Neural cell (in vitro differentiated cells): ENCODE measurements at regions not wholly inside any gene's neighbourhood (a gene's known extent, or its start where the extent isn't known, plus 50 kb on each side); places are given as distances from the start of the nearest gene placed in this dataset.

ENCODE experiments used
- H2AFZ ChIP-seq: fragments of 200-600, 300-800 bp; sonication (generic), shearing (Covaris generic); 2 replicates; pipeline ENCODE4 v1.6.0; 2014; ENCODE audit warnings: low read depth, mild to moderate bottlenecking, antibody characterized with exemption, low read length, moderate library complexity
- H3F3A ChIP-seq: fragments of 200-600 bp; shearing (Covaris generic); 2 replicates; pipeline ENCODE4 v1.6.1; 2016; ENCODE audit warnings: mild to moderate bottlenecking, moderate library complexity, mixed read lengths, antibody characterized with exemption, low read length; ENCODE audit not compliant: insufficient read depth, poor library complexity, severe bottlenecking
- H3K27ac ChIP-seq: fragments of 200-600, 300-800 bp; sonication (generic), shearing (Covaris generic); 2 replicates; pipeline ENCODE4 v1.5.1; 2014; ENCODE audit warnings: mild to moderate bottlenecking, low read length, moderate library complexity
- H3K27me3 ChIP-seq: fragments of 300-800, 200-600 bp; sonication (generic), shearing (Covaris generic); 2 replicates; pipeline ENCODE4 v1.6.0; 2014; ENCODE audit warnings: mild to moderate bottlenecking, low read depth, low read length, moderate library complexity; ENCODE audit not compliant: insufficient read depth
- H3K36me3 ChIP-seq: fragments of 300-800, 200-600 bp; sonication (generic), shearing (Covaris generic); 2 replicates; pipeline ENCODE4 v1.5.1; 2014; ENCODE audit warnings: mild to moderate bottlenecking, antibody characterized with exemption, low read length, moderate library complexity; ENCODE audit not compliant: insufficient read depth
- H3K4me2 ChIP-seq: fragments of 300-800, 200-600 bp; sonication (generic), shearing (Covaris generic); 2 replicates; pipeline ENCODE4 v1.6.0; 2014; ENCODE audit warnings: mild to moderate bottlenecking, low read length
- H3K4me3 ChIP-seq: fragments of 300-800, 200-600 bp; sonication (generic), shearing (Covaris generic); 2 replicates; pipeline ENCODE4 v1.5.1; 2014; ENCODE audit warnings: mild to moderate bottlenecking, low read length, moderate library complexity
- H3K79me2 ChIP-seq: fragments of 200-600 bp; shearing (Covaris generic); replicated peaks from 2 replicates; pipeline ENCODE4 v1.6.0; 2014; ENCODE audit warnings: mild to moderate bottlenecking, low read length, moderate library complexity; ENCODE audit not compliant: insufficient read depth
- H3K9ac ChIP-seq: fragments of 300-800, 200-600 bp; sonication (generic), shearing (Covaris generic); 2 replicates; pipeline ENCODE4 v1.6.1; 2016; ENCODE audit warnings: mild to moderate bottlenecking, low read length, mixed read lengths
- H3K9me2 ChIP-seq: fragments of 200-600 bp; shearing (Covaris generic); 2 replicates; pipeline ENCODE4 v1.6.1; 2016; ENCODE audit warnings: mild to moderate bottlenecking, low read length, mixed read lengths; ENCODE audit not compliant: insufficient read depth
- H3K9me3 ChIP-seq: fragments of 200-600, 300-800 bp; sonication (generic), shearing (Covaris generic); 2 replicates; pipeline ENCODE4 v1.6.1; 2016; ENCODE audit warnings: mild to moderate bottlenecking, mixed run types, low read length, moderate library complexity, mixed read lengths
- H4K20me1 ChIP-seq: fragments of 200-600 bp; shearing (Covaris generic); 2 replicates; pipeline ENCODE4 v1.6.1; 2016; ENCODE audit warnings: mild to moderate bottlenecking, mixed run types; ENCODE audit not compliant: insufficient read depth
- CTCF ChIP-seq: fragments of 450-650 bp; IDR thresholded peaks from 2 replicates; pipeline ENCODE4 v1.5.1; 2014; ENCODE audit warnings: antibody characterized with exemption, mild to moderate bottlenecking, moderate library complexity; ENCODE audit not compliant: poor library complexity, severe bottlenecking
- EP300 ChIP-seq: fragments of 450-650 bp; conservative IDR thresholded peaks from 2 replicates; pipeline ENCODE4 v1.6.1; 2014; ENCODE audit warnings: antibody characterized with exemption, mild to moderate bottlenecking, moderate library complexity; ENCODE audit not compliant: poor library complexity, severe bottlenecking
- EZH2 ChIP-seq: fragments of 200-600, 300-800 bp; shearing (Covaris generic), sonication (generic); IDR thresholded peaks from 2 replicates; pipeline ENCODE4 v1.6.1; 2014; ENCODE audit warnings: antibody characterized with exemption, low read length, borderline replicate concordance, mild to moderate bottlenecking; ENCODE audit not compliant: insufficient read depth, poor library complexity, severe bottlenecking
- MXI1 ChIP-seq: fragments of 450-650 bp; conservative IDR thresholded peaks from 2 replicates; pipeline ENCODE4 v1.6.1; 2014; ENCODE audit warnings: antibody characterized with exemption, mild to moderate bottlenecking; ENCODE audit not compliant: poor library complexity, severe bottlenecking
- POLR2AphosphoS5 ChIP-seq: IDR thresholded peaks from 2 replicates; pipeline ENCODE4 v1.6.1; 2012
- RAD21 ChIP-seq: fragments of 450-650 bp; conservative IDR thresholded peaks from 2 replicates; pipeline ENCODE4 v1.6.1; 2014; ENCODE audit warnings: antibody characterized with exemption, mild to moderate bottlenecking, moderate library complexity
- REST ChIP-seq: IDR thresholded peaks from 2 replicates; pipeline ENCODE4 v1.6.1; 2012; ENCODE audit warnings: borderline replicate concordance
- SMC3 ChIP-seq: fragments of 450-650 bp; conservative IDR thresholded peaks from 2 replicates; pipeline ENCODE4 v1.6.1; 2014; ENCODE audit warnings: antibody characterized with exemption, mild to moderate bottlenecking, moderate library complexity; ENCODE audit not compliant: poor library complexity
- TAF1 ChIP-seq: IDR thresholded peaks from 2 replicates; pipeline ENCODE4 v1.6.1; 2012; ENCODE audit warnings: low read depth

DNA sequence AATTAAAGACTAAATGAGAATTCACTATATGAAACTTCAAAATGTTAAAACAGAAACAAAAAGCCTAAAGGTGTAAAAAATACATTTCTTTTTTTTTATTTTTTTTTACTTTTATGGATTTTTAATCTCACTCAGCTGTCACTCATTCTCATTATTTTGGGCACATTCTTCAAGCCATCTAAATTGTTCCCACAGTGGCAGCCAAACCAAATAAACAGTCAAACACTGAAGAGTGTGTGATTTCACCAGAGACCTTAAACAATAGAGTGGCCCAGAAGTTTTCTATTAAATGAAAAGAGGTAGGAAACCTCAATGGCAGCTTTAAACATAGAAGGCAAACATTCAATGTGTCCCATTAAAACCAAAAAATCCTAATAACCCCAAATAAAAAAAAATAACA lies 616.1 kb downstream of the OTOL1 start:
- Histone ChIP-seq H3F3A (no peaks in the 10 kb centered on the region), H3K36me3 (no peaks in the 10 kb centered on the region), H3K27me3 (no peaks in the 10 kb centered on the region), H4K20me1 (no peaks in the 10 kb centered on the region), H3K9me2 (no peaks in the 10 kb centered on the region), H3K9me3 (no peaks in the 10 kb centered on the region), H3K9ac (no peak overlapping the region), H3K4me3 (no peak overlapping the region), H3K79me2 (no peaks in the 10 kb centered on the region), H3K4me2 (no peak overlapping the region), H3K27ac (no peak overlapping the region), H2AFZ (no peak overlapping the region)
- TF ChIP-seq EZH2: no peak
- TF ChIP-seq POLR2AphosphoS5: no peak

DNA sequence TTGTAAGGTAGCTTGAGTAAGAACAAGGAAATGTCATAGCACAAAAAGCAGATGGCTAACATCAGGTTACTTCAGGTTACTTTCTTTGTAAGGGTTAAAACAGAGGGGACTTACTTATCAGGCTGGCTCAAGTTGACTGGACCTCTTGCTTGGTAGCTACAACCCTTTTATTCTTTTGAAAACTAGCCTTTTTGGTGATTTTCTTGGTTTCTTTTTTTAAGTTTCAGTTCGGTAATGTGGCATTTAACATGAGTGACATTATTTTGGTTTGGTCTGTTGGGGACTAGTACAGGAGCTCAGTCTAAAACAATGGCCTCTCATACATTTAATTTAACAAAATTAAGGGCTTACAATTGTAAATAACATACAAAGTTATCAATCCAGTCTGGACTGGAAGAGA lies 621.4 kb downstream of the OTOL1 start:
- no peak overlapping the region for H3K4me2 ChIP-seq

More for the DNA sequence above, 621.4 kb downstream of the OTOL1 start:
- Histone ChIP-seq H4K20me1 (no peaks in the 10 kb centered on the region), H3K9me2 (no peaks in the 10 kb centered on the region), H3K79me2 (no peaks in the 10 kb centered on the region), H3K4me3 (no peak overlapping the region), H3F3A (no peaks in the 10 kb centered on the region), H3K9ac (no peak overlapping the region), H3K9me3 (no peaks in the 10 kb centered on the region), H3K27me3 (no peaks in the 10 kb centered on the region), H2AFZ (no peak overlapping the region), H3K27ac (no peak overlapping the region), H3K36me3 (no peaks in the 10 kb centered on the region)
- TF ChIP-seq EP300 (no peak), POLR2AphosphoS5 (no peak), EZH2 (no peak), TAF1 (no peak), MXI1 (no peak), REST (no peak), CTCF (no peak), RAD21 (no peak), SMC3 (no peak)
